Mesenchymal stem cell (in vitro differentiated cells and primary cell): ENCODE measurements at regions not wholly inside any gene's neighbourhood (a gene's known extent, or its start where the extent isn't known, plus 50 kb on each side); places are given as distances from the start of the nearest gene placed in this dataset. TPM values are rescaled to one million over a fixed set of nuclear protein-coding genes. Genes with fewer than 3 reads are reported as not detected.

ENCODE experiments used
- DNase-seq: peaks from one replicate; pipeline ENCODE4 v3.0.0-alpha.2; 2013
- H2AFZ ChIP-seq: one replicate; pipeline ENCODE4 v1.6.1; 2013; ENCODE audit warnings: low read depth, mild to moderate bottlenecking, control low read depth, inconsistent platforms, low read length, moderate library complexity
- H2AK5ac ChIP-seq: 2 replicates; pipeline ENCODE4 v1.6.1; 2013; ENCODE audit warnings: low read length, moderate library complexity, mild to moderate bottlenecking, inconsistent platforms; ENCODE audit not compliant: severe bottlenecking
- H2BK120ac ChIP-seq: one replicate; pipeline ENCODE4 v1.6.1; 2013; ENCODE audit warnings: low read depth, mild to moderate bottlenecking, inconsistent platforms, low read length, moderate library complexity
- H2BK12ac ChIP-seq, 2 experiments: one replicate each; pipeline ENCODE4 v1.6.1; 2013; ENCODE audit warnings: inconsistent platforms in 2 of 2, low read length in 2 of 2, mild to moderate bottlenecking in 2 of 2, moderate library complexity in 2 of 2, control low read depth in 1 of 2
- H2BK15ac ChIP-seq: one replicate; pipeline ENCODE4 v1.6.1; 2013; ENCODE audit warnings: mild to moderate bottlenecking, low read depth, inconsistent platforms; ENCODE audit not compliant: poor library complexity, severe bottlenecking
- H2BK5ac ChIP-seq: 2 replicates; pipeline ENCODE4 v1.6.1; 2013; ENCODE audit warnings: low read depth, mild to moderate bottlenecking, low read length, control low read depth, inconsistent platforms; ENCODE audit not compliant: poor library complexity, severe bottlenecking
- H3K14ac ChIP-seq, 2 experiments: one replicate each; pipeline ENCODE4 v1.6.1; 2013; ENCODE audit warnings: inconsistent platforms in 2 of 2, low read length in 2 of 2, control low read depth in 1 of 2, mild to moderate bottlenecking in 1 of 2, moderate library complexity in 1 of 2
- H3K18ac ChIP-seq, 2 experiments: one replicate each; pipeline ENCODE4 v1.6.1; 2013; ENCODE audit warnings: inconsistent platforms in 2 of 2, low read length in 2 of 2, control low read depth in 1 of 2, low read depth in 1 of 2, mild to moderate bottlenecking in 1 of 2
- H3K23ac ChIP-seq, 2 experiments: one replicate each; pipeline ENCODE4 v1.6.1; 2013; ENCODE audit warnings: inconsistent platforms in 2 of 2, low read length in 2 of 2, mild to moderate bottlenecking in 2 of 2, moderate library complexity in 2 of 2, control low read depth in 1 of 2
- H3K27ac ChIP-seq: 2 replicates; pipeline ENCODE4 v1.5.1; 2013; ENCODE audit warnings: mild to moderate bottlenecking, moderate library complexity, low read length, control low read depth, inconsistent platforms; ENCODE audit not compliant: poor library complexity, severe bottlenecking
- H3K27me3 ChIP-seq, 2 experiments: 2 replicates each; pipeline versions ENCODE4 v1.6.1 to v1.7.0; 2013; ENCODE audit warnings: low read length in 2 of 2, mild to moderate bottlenecking in 2 of 2, moderate library complexity in 2 of 2, control low read depth in 1 of 2, inconsistent platforms in 1 of 2; ENCODE audit not compliant: control insufficient read depth in 1 of 2, insufficient read depth in 1 of 2
- H3K36me3 ChIP-seq, 2 experiments: 2 replicates each; pipeline versions ENCODE4 v1.6.1 to v1.7.0; 2013; ENCODE audit warnings: low read length in 2 of 2, control low read depth in 1 of 2, inconsistent platforms in 1 of 2, low read depth in 1 of 2, mild to moderate bottlenecking in 1 of 2; ENCODE audit not compliant: insufficient read depth in 2 of 2, control insufficient read depth in 1 of 2
- H3K4ac ChIP-seq, 2 experiments: one replicate each; pipeline ENCODE4 v1.6.1; 2013; ENCODE audit warnings: inconsistent platforms in 2 of 2, low read length in 2 of 2, mild to moderate bottlenecking in 2 of 2, moderate library complexity in 2 of 2, control low read depth in 1 of 2, low read depth in 1 of 2
- H3K4me1 ChIP-seq: 2 replicates; pipeline ENCODE4 v1.6.1; 2013; ENCODE audit warnings: low read depth, low read length, control low read depth; ENCODE audit not compliant: control insufficient read depth, insufficient read depth
- H3K4me2 ChIP-seq: 2 replicates; pipeline ENCODE4 v1.6.1; 2013; ENCODE audit warnings: low read length, mild to moderate bottlenecking, inconsistent platforms; ENCODE audit not compliant: poor library complexity, severe bottlenecking
- H3K4me3 ChIP-seq, 2 experiments: 2 replicates each; pipeline versions ENCODE4 v1.5.1 to v1.7.0; 2013; ENCODE audit warnings: low read length in 2 of 2, mild to moderate bottlenecking in 2 of 2, control low read depth in 1 of 2, low read depth in 1 of 2; ENCODE audit not compliant: insufficient read depth in 1 of 2
- H3K79me1 ChIP-seq: replicated peaks from 2 replicates; pipeline ENCODE4 v1.6.1; 2013; ENCODE audit warnings: mild to moderate bottlenecking, control low read depth, low read length, inconsistent platforms; ENCODE audit not compliant: poor library complexity, severe bottlenecking
- H3K9ac ChIP-seq: 2 replicates; pipeline ENCODE4 v1.7.0; 2013; ENCODE audit warnings: mild to moderate bottlenecking, low read length, moderate library complexity
- H3K9me3 ChIP-seq: 2 replicates; pipeline ENCODE4 v1.7.0; 2013; ENCODE audit warnings: mild to moderate bottlenecking, low read length; ENCODE audit not compliant: control insufficient read depth
- H4K8ac ChIP-seq: one replicate; pipeline ENCODE4 v1.6.1; 2013; ENCODE audit warnings: inconsistent platforms, mild to moderate bottlenecking, low read length, moderate library complexity
- H4K91ac ChIP-seq: one replicate; pipeline ENCODE4 v1.6.1; 2013; ENCODE audit warnings: mild to moderate bottlenecking, low read length, inconsistent platforms
- WGBS: methylation state at CpG from one replicate; pipeline ENCODE4 v1.1.7; 2013; ENCODE audit warnings: mixed read lengths; 5-methylcytosine and 5-hydroxymethylcytosine counted together
- small RNA-seq: library from polyadenylated mRNA; stranded (forward); fragments of <200 nt; extraction: miRNeasy Mini kit (QIAGEN cat#:217004); gene quantifications from one replicate; pipeline ENCODE3, GENCODE V24; 2013; ENCODE audit warnings: low read depth

GRCh38 chr22:47225080-47225930, 462.9 kb downstream of the TBC1D22A start:
- Histone ChIP-seq H4K8ac (no peak overlapping the region), H2AFZ (no peak overlapping the region), H3K9me3 (peaks cover 5% of the 10 kb centered on the region), H3K4me1 (no peaks in the 10 kb centered on the region), H3K36me3 (no peaks in the 10 kb centered on the region), H2BK5ac (no peak overlapping the region), H3K18ac (no peak overlapping the region), H2BK15ac (no peak overlapping the region), H3K23ac (no peak overlapping the region), H3K27ac (no peak overlapping the region), H4K91ac (no peak overlapping the region), H3K14ac (no peak overlapping the region), H3K9ac (no peak overlapping the region), H3K27me3 (peaks cover 0 to 17% of the 10 kb centered on the region in 2 experiments), H3K4ac (no peak overlapping the region), H3K4me2 (no peak overlapping the region), H3K4me3 (no peak overlapping the region), H3K79me1 (no peaks in the 10 kb centered on the region), H2BK12ac (no peak overlapping the region), H2AK5ac (no peak overlapping the region), H2BK120ac (no peak overlapping the region)
- WGBS: 74% methylated on average over 11 of the region's 11 CpGs
- DNase-seq: no peak

Small RNAs in the stretch of these regions (small RNA-seq; reads per million reads assigned to genes)
- gene MIR3201: not detected
- gene MIR3667: not detected
- gene MIR4535: not detected
